ENCODE measurements at regions not wholly inside any gene's neighbourhood (a gene's known extent, or its start where the extent isn't known, plus 50 kb on each side); places are given as distances from the start of the nearest gene placed in this dataset.

DNA sequence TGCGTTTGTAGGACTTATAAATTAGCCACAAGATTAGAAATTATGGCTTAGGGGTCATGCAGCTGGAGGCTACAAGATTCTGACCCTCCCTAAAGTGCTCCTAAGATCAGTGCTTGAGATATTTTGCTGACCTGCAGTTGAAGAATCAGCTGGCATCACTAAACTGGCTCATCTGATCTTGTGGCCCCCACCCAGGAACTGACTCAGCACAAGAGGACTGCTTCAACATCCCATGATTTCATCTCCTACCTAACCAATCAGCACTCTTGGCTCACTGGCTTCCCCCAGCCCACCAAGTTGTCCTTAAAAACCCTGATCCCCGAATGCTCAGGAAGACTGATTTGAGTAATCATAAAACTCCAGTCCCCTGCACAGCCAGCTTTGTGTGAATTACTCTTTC lies 86.4 kb upstream of the ERCC4 start:
- TF ChIP-seq, protein P1, sequence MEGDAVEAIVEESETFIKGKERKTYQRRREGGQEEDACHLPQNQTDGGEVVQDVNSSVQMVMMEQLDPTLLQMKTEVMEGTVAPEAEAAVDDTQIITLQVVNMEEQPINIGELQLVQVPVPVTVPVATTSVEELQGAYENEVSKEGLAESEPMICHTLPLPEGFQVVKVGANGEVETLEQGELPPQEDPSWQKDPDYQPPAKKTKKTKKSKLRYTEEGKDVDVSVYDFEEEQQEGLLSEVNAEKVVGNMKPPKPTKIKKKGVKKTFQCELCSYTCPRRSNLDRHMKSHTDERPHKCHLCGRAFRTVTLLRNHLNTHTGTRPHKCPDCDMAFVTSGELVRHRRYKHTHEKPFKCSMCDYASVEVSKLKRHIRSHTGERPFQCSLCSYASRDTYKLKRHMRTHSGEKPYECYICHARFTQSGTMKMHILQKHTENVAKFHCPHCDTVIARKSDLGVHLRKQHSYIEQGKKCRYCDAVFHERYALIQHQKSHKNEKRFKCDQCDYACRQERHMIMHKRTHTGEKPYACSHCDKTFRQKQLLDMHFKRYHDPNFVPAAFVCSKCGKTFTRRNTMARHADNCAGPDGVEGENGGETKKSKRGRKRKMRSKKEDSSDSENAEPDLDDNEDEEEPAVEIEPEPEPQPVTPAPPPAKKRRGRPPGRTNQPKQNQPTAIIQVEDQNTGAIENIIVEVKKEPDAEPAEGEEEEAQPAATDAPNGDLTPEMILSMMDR (IDR thresholded peaks at IDR 0.05; ENCODE audit: low read depth, low read length): no peak
- TF ChIP-seq EZH2phosphoT487 (IDR thresholded peaks at IDR 0.05; ENCODE audit: low read depth): no peak

All from OCI-LY3 (cell line).